Mammary epithelial cell (primary cell): ENCODE measurements at regions not wholly inside any gene's neighbourhood (a gene's known extent, or its start where the extent isn't known, plus 50 kb on each side); places are given as distances from the start of the nearest gene placed in this dataset.
"Not testable (repeated sequence)": the region's sequence is repeated elsewhere in the genome, so short reads cannot be mapped to it uniquely, and the experiment has no call there.

Experiments used
- CTCF ChIP-seq, 2 donors: IDR thresholded peaks in 1 of 2; conservative IDR thresholded peaks in 1 of 2; 2 replicates each; pipeline ENCODE4 v1.5.1; 2011 to 2012; ENCODE audit warnings: inconsistent platforms in 2 of 2, low read length in 2 of 2, mild to moderate bottlenecking in 2 of 2, control low read depth in 1 of 2, low read depth in 1 of 2; ENCODE audit not compliant: insufficient read depth in 1 of 2; ENCODE audit errors: extremely low read depth in 1 of 2
- EZH2 ChIP-seq: IDR thresholded peaks from 2 replicates; pipeline ENCODE4 v1.6.1; 2012; ENCODE audit warnings: low read length, inconsistent platforms, borderline replicate concordance

- not testable (repeated sequence) for TF ChIP-seq CTCF (conservative IDR thresholded peaks at IDR 0.05 in 1 of 2, IDR thresholded peaks at IDR 0.05 in 1 of 2; ENCODE audit: extremely low read depth in 1 of 2, insufficient read depth in 1 of 2, low read depth in 1 of 2, low read length in 2 of 2); EZH2
These were observed 180.3 kb downstream of the NPIPA7 start for GRCh38 chr16:16559179-16559740.
